ENCODE measurements at regions not wholly inside any gene's neighbourhood (a gene's known extent, or its start where the extent isn't known, plus 50 kb on each side); places are given as distances from the start of the nearest gene placed in this dataset.
"Not testable (repeated sequence)": the region's sequence is repeated elsewhere in the genome, so short reads cannot be mapped to it uniquely, and the experiment has no call there.

- not testable (repeated sequence) for DNase-seq
Observed at GRCh38 chr3:185306286-185306685, 52.4 kb upstream of the EHHADH start.

GRCh38 chr3:185306847-185307246 is 53.0 kb upstream of the EHHADH start:
- DNase-seq, result no peak

GRCh38 chr3:185308126-185308754 is 54.4 kb upstream of the EHHADH start:
- DNase-seq, result peak in 1 of 2 experiments; percentile 6

GRCh38 chr3:185309302-185309701 is 53.6 kb upstream of the MAP3K13 start:
- DNase-seq, result no peak

- no peak for DNase-seq
Observed at GRCh38 chr3:185309795-185310194, 53.1 kb upstream of the MAP3K13 start.

- DNase-seq, result no peak
Observed at GRCh38 chr3:185311991-185312390, 50.9 kb upstream of the MAP3K13 start.

Measured in NCI-H1930 (cell line).